COLO668 (cell line): ENCODE measurements at regions not wholly inside any gene's neighbourhood (a gene's known extent, or its start where the extent isn't known, plus 50 kb on each side); places are given as distances from the start of the nearest gene placed in this dataset.
"Not testable (repeated sequence)": the region's sequence is repeated elsewhere in the genome, so short reads cannot be mapped to it uniquely, and the experiment has no call there.

ENCODE experiments used
- DNase-seq: peaks from one replicate; lab custom pipeline; 2025; ENCODE audit not compliant: unreplicated experiment; lab: John Stamatoyannopoulos, UW

GRCh38 chr5:98339141-98339848 lies 434.2 kb upstream of the RGMB start:
- DNase-seq, result no peak

GRCh38 chr5:98341038-98342032 lies 432.1 kb upstream of the RGMB start:
- no peak for DNase-seq

GRCh38 chr5:98342958-98343660 lies 430.4 kb upstream of the RGMB start:
- not testable (repeated sequence) for DNase-seq

- no peak for DNase-seq
These were observed 424.0 kb upstream of the RGMB start for GRCh38 chr5:98349251-98349989.

DNA sequence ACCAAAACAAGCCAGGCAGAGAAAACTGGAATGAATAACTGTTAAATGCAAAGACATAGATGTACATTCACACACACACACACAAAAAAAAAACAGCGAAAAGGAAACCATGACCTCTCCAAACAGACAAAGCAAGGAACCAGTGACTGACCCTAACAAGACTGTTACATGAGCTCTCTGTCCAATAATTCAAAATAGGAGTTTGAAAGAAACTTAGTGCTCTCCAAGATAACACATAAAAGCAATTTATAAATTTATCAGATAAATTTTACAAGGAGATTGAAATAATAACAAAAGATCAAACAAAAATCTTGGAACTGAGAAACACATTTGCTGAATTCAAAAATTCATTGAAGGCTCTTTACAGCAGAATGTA lies 423.5 kb upstream of the RGMB start:
- no peak for DNase-seq

- no peak for DNase-seq
These were observed 418.5 kb upstream of the RGMB start for GRCh38 chr5:98354922-98355321.

- DNase-seq, result no peak
These were observed 412.9 kb upstream of the RGMB start for GRCh38 chr5:98360548-98360947.

DNA sequence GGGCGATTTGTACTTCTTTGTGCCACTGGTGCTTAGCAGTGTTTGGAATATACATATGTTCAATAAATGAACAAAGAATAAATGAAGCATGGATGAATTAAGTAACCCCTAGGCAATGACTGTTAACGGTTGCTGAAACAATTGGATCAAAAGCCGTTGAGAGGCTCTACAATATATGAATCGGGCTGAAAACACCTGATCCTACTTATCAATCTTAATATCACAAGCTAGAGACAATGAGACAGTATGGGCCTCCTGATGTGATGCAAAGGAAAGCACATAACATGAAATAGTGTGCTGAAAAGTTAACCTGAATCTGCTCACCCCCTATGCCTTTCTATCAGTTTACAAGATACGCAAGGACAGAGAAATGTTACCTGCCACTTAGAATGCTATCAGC lies 410.3 kb upstream of the RGMB start:
- no peak for DNase-seq

GRCh38 chr5:98364549-98364948 lies 408.9 kb upstream of the RGMB start:
- no peak for DNase-seq

DNA sequence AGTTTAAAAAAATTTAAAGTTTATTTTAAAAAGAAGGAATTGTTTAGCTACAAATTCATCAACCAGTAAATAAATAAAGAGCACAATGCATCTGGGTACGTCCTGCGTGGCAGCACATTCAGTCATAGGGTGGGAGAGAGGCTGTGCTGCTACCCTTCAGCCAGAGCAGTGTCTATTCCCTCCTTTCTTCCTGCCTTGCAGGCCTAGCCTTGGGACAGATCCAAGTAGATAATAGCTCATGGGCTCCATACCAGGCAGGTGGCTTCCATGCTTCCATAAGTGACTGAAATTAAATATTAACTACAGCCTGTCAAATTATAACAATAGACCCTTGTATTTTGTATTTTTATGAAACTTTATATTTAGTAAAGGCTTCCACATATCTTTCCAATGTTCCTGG lies 408.3 kb upstream of the RGMB start:
- no peak for DNase-seq

DNA sequence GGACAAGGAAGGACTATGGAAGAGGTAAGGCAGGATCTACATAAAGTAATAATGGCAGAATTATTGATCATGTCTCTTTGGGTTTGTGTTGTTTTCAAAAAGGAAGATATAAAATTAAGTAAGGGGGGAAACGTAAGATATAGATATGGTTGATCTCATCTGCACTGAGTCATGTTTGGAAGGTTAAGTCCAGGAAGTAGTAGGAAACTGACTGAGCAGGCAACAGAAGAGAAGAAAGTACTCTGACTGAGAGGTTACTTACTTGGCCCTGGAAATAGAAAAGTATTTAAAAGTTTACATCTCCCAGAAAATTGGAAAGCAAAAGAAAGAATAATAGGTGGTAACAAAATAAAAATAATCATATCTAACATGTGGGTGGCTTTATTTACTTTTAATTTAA lies 405.3 kb upstream of the RGMB start:
- DNase-seq, result no peak

DNA sequence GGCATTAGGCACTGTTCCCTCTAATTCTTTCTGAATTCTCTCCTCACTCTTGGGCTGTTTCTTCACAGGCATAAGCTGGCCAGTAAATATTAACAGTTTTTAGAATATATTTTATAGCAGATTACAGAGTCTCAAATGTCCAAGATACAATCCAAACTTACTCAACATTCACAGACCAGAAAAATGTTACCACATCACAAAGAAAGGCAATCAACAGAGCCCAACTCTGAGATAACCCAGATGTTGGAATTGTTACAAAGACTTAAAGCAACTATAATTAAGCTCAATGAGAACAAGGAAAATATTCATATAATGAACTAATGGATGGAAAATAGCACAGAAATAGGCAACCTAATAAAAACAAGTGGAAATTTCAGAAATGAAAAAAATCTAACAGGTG lies 401.1 kb upstream of the RGMB start:
- DNase-seq, result no peak

- DNase-seq, result no peak
These were observed 381.4 kb upstream of the RGMB start for GRCh38 chr5:98391921-98392625.

GRCh38 chr5:98393205-98393604 lies 380.3 kb upstream of the RGMB start:
- not testable (repeated sequence) for DNase-seq

DNA sequence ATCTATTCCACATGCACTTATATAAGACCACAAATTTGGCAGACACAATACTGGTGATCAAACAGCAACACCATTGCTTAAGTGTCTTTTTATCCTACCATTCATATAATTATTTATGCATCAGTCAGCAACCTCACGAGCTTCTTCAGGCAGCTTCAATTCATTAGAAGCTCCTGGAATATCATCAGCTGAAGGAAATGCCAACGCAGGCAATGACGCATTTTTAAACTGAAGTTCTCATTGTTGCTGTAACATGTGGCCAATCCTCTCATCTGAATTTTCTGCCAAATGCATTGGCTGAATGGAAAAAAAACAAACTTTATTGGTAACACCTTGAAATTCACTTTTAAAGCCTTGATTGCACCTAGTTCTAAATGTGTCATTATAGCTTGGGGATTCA lies 376.4 kb upstream of the RGMB start:
- no peak for DNase-seq

- DNase-seq, result no peak
These were observed 375.0 kb upstream of the RGMB start for GRCh38 chr5:98398465-98398864.

DNA sequence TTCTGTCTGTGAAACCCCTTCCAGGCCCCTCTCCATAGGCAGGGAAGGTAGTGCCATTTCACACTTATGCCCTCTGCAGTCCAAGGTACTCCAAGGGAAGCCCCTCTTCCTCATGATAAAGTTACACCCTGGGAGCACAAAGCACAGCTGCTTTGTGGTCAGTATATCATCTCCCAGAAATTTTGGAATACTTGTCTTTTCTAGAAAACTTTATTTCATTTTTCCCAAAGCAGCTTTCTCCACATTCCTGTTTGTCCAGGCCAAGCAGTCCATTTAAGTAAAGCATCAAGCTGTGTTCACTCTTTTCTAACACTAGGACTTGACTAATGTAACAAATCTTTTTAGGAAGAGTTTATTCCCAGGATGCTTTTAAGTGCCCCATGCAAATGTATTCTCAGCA lies 371.8 kb upstream of the RGMB start:
- DNase-seq, result no peak

DNA sequence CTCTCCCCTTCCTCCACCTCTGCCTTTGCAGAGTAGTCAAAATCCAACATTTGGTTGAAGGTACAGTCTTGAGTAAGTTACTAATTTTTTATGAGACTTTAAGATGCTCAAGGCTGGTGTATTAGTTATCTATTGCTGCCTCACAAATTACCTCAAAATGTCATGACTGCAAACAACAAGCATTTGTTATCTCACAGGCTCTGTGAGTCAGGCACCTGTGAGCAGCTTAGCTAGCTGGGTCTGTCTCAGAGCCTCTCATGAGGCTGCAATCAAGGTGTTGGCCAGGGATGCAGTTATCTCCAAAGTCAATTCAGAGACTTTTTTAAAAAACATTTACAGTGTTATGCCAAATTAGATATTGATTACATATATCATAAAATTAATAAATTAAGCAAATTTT lies 371.3 kb upstream of the RGMB start:
- DNase-seq, result no peak

DNA sequence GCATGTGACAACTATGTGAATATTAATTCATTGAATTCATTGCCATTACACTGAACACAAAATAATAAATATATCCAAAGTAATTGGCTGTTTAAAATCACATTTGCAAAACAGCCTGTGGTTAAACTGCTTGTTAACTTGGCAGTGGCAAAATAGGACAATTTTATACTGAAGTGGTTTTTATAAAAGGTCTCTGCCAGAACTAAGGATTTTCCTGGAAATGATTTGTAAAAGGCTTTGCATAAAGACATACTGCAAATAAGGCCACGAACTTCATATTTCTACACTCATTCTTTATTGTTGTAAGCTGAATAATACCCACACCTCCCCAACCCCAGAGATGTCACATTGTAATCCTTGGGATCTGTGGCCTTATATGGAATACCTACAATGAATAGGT lies 370.3 kb upstream of the RGMB start:
- DNase-seq, result no peak

- DNase-seq, result no peak
These were observed 358.5 kb upstream of the RGMB start for GRCh38 chr5:98414938-98415337.
